ENCODE measurements at regions not wholly inside any gene's neighbourhood (a gene's known extent, or its start where the extent isn't known, plus 50 kb on each side); places are given as distances from the start of the nearest gene placed in this dataset.

DNA sequence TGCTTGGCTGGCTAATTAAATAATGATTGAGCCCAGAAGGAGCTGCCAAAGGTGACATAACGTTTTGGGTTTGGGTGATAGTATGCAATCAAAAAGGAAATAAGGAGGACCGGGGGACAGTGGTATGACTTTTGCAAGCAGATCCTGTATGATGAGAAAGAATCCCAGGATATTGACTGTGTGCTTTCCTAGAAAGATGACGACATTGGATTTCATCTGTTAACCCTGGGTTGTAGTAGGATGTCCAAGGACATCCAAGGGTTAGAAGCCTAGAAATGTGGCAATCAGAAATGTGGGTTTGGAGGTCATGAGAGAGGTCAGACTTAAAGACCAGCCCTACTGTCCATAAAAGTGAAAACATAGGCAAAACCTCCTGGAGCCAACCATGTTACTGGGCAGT lies 50.3 kb upstream of the HMHB1 start:
- H3K4me2 ChIP-seq (ENCODE audit: insufficient read depth in 1 of 2, low read depth in 2 of 2, low read length in 2 of 2) = no peak overlapping the region
- H3K4ac ChIP-seq (replicated peaks; ENCODE audit: insufficient read length, low read depth, low read length) = no peak overlapping the region
- H2AK5ac ChIP-seq (ENCODE audit: low read depth, low read length) = no peak overlapping the region
- H3K36me3 ChIP-seq (ENCODE audit: control insufficient read depth in 2 of 4, insufficient read depth in 4 of 4, low read length in 3 of 4) = no peaks in the 10 kb centered on the region
- H2BK5ac ChIP-seq (ENCODE audit: low read depth, low read length) = no peak overlapping the region
- H3K79me2 ChIP-seq (ENCODE audit: control insufficient read depth in 1 of 2, insufficient read depth in 2 of 2, low read length in 2 of 2) = no peaks in the 10 kb centered on the region
- DNase-seq (ENCODE audit: low read depth in 1 of 2, low spot score in 2 of 2) (no peak), FAIRE-seq (no peak)
- H3K14ac ChIP-seq (ENCODE audit: insufficient read length) = no peak overlapping the region
- H3K18ac ChIP-seq (ENCODE audit: extremely low read depth, low read length) = no peak overlapping the region
- no peak overlapping the region for H3K27ac ChIP-seq (ENCODE audit: low read depth, low read length)
- H2BK12ac ChIP-seq (ENCODE audit: low read depth, low read length) = no peak overlapping the region
- no peaks in the 10 kb centered on the region for H3K9me3 ChIP-seq (ENCODE audit: insufficient read depth in 2 of 2, low read depth in 1 of 2, low read length in 1 of 2)
- no peak overlapping the region for H3K9ac ChIP-seq (replicated peaks in 1 of 4; ENCODE audit: extremely low read depth in 1 of 4, low read depth in 3 of 4, low read length in 3 of 4)
- no peaks in the 10 kb centered on the region for H4K20me1 ChIP-seq (replicated peaks in 1 of 2; ENCODE audit: control insufficient read depth in 1 of 2, insufficient read depth in 2 of 2, low read length in 2 of 2)
- H2AFZ ChIP-seq (ENCODE audit: low read length) = no peak overlapping the region; the same call in 1 of the 2 replicates
- no peak overlapping the region for H3K4me3 ChIP-seq (ENCODE audit: extremely low read depth in 1 of 4, insufficient read depth in 2 of 4, low read depth in 3 of 4, low read length in 4 of 4)
- no peak for TF ChIP-seq POLR2AphosphoS5 (IDR thresholded peaks at IDR 0.05; ENCODE audit: low read depth, low read length)
- H4K8ac ChIP-seq (ENCODE audit: extremely low read depth, insufficient read depth, low read length) = no peak overlapping the region
- H2BK120ac ChIP-seq (replicated peaks; ENCODE audit: low read depth, low read length) = no peak overlapping the region
- no peaks in the 10 kb centered on the region for H3K23me2 ChIP-seq (ENCODE audit: low read depth, low read length)
- no peak overlapping the region for H4K91ac ChIP-seq (replicated peaks; ENCODE audit: insufficient read length, low read length)
- ChIA-PET POLR2A (ENCODE audit: partially characterized antibody) (no interaction called here), CTCF (ENCODE audit: partially characterized antibody) (no interaction called here)
- no peak overlapping the region for H2BK20ac ChIP-seq (ENCODE audit: low read length)
- H3K56ac ChIP-seq (replicated peaks; ENCODE audit: insufficient read length, low read depth, low read length) = no peak overlapping the region
- H3K27me3 ChIP-seq (replicated peaks in 1 of 4; ENCODE audit: control insufficient read depth in 3 of 4, extremely low read depth in 1 of 4, insufficient read depth in 3 of 4, low read length in 3 of 4) = no peaks in the 10 kb centered on the region
- WGBS, 2 experiments (ENCODE audit: extremely low coverage in 1 of 2, insufficient coverage in 1 of 2, insufficient read length in 1 of 2, insufficient replicate concordance in 2 of 2, low coverage in 1 of 2, low lambda C conversion rate in 2 of 2, missing lambda C conversion rate in 1 of 2) = 84% methylated on average over 3 of the region's 3 CpGs; no CpG with 5 or more reads in 1 of the 2 experiments
- no peaks in the 10 kb centered on the region for H3K4me1 ChIP-seq (replicated peaks in 1 of 4; ENCODE audit: control insufficient read depth in 3 of 4, insufficient read depth in 4 of 4, low read length in 3 of 4)
- no peak overlapping the region for H3K23ac ChIP-seq (ENCODE audit: insufficient read length)
- H3K79me1 ChIP-seq (ENCODE audit: low read depth, low read length) = no peaks in the 10 kb centered on the region
- H2BK15ac ChIP-seq (ENCODE audit: low read length) = no peak overlapping the region
- no peak overlapping the region for H4K5ac ChIP-seq (ENCODE audit: insufficient read length, low read depth, low read length)
